ENCODE measurements at regions not wholly inside any gene's neighbourhood (a gene's known extent, or its start where the extent isn't known, plus 50 kb on each side); places are given as distances from the start of the nearest gene placed in this dataset.

GRCh38 chr4:23038626-23039491, 346.1 kb downstream of the GBA3 start:
- no peak overlapping the region for H3K4me3 ChIP-seq (ENCODE audit: control extremely low read depth in 1 of 5, extremely low read depth in 1 of 5, insufficient read depth in 1 of 5, low read depth in 2 of 5, low read length in 4 of 5)
- CTCF ChIA-PET, result no interaction called here
- H3K4me1 ChIP-seq (ENCODE audit: control insufficient read depth in 2 of 2, insufficient read depth in 2 of 2, low read length in 2 of 2), result no peaks in the 10 kb centered on the region
- no peak overlapping the region for H3K27ac Mint-ChIP-seq
- no peak overlapping the region for H2AFZ ChIP-seq (ENCODE audit: insufficient read depth, low read depth, low read length, poor library complexity, severe bottlenecking)
- no peaks in the 10 kb centered on the region for H3K27me3 ChIP-seq (replicated peaks in 1 of 4; ENCODE audit: control extremely low read depth in 1 of 4, control insufficient read depth in 3 of 4, insufficient read depth in 4 of 4, low read length in 3 of 4)
- no peak for DNase-seq
- H3K4me2 ChIP-seq (replicated peaks; ENCODE audit: low read depth, low read length, poor library complexity, severe bottlenecking), result no peak overlapping the region
- H3K9me3 ChIP-seq (ENCODE audit: control extremely low read depth in 1 of 3, control insufficient read depth in 2 of 3, insufficient read depth in 1 of 3, low read length in 2 of 3), result peaks cover 0 to 11% (median 0%) of the 10 kb centered on the region in 3 donors
- H3K9me3 Mint-ChIP-seq (ENCODE audit: insufficient read depth), result peaks cover 3% of the 10 kb centered on the region
- H3K9ac ChIP-seq (ENCODE audit: low read length), result no peak overlapping the region
- H3K4me1 Mint-ChIP-seq, result no peaks in the 10 kb centered on the region
- POLR2A ChIA-PET, result no interaction called here
- no peak for ATAC-seq (ENCODE audit: low read depth)
- no peaks in the 10 kb centered on the region for H3K36me3 ChIP-seq (replicated peaks in 1 of 2; ENCODE audit: control extremely low read depth in 1 of 2, control insufficient read depth in 1 of 2, extremely low read depth in 1 of 2, insufficient read depth in 2 of 2, low read length in 1 of 2)
- H3K27me3 Mint-ChIP-seq, result no peaks in the 10 kb centered on the region
- intact Hi-C loops (cut with micrococcal nuclease), result no loop called here
- H4K20me1 ChIP-seq (ENCODE audit: control insufficient read depth, insufficient read depth, low read length, poor library complexity, severe bottlenecking), result no peaks in the 10 kb centered on the region
- H3K4me3 Mint-ChIP-seq, result no peak overlapping the region
- H3K27ac ChIP-seq (ENCODE audit: low read length in 2 of 2), result no peak overlapping the region
- no peaks in the 10 kb centered on the region for H3K79me2 ChIP-seq (ENCODE audit: control insufficient read depth, insufficient read depth, low read length)
- TF ChIP-seq EZH2 (IDR thresholded peaks at IDR 0.05; ENCODE audit: borderline replicate concordance, insufficient read depth, low read depth, low read length, poor library complexity, severe bottlenecking) (no peak), CTCF (IDR thresholded peaks at IDR 0.05) (no peak)
- 58% methylated on average over 3 of the region's 5 CpGs for WGBS (ENCODE audit: insufficient coverage)

- peaks cover 0 to 11% (median 0%) of the 10 kb centered on the region in 3 donors for H3K9me3 ChIP-seq (ENCODE audit: control extremely low read depth in 1 of 3, control insufficient read depth in 2 of 3, insufficient read depth in 1 of 3, low read length in 2 of 3)
- H3K4me1 Mint-ChIP-seq, result no peaks in the 10 kb centered on the region
- H3K27me3 ChIP-seq (replicated peaks in 1 of 4; ENCODE audit: control extremely low read depth in 1 of 4, control insufficient read depth in 3 of 4, insufficient read depth in 4 of 4, low read length in 3 of 4), result no peaks in the 10 kb centered on the region
- H3K4me3 ChIP-seq (ENCODE audit: control extremely low read depth in 1 of 5, extremely low read depth in 1 of 5, insufficient read depth in 1 of 5, low read depth in 2 of 5, low read length in 4 of 5), result no peak overlapping the region
- ChIA-PET POLR2A (no interaction called here), CTCF (no interaction called here)
- no peak overlapping the region for H3K9ac ChIP-seq (ENCODE audit: low read length)
- DNase-seq, result no peak
- no peak overlapping the region for H3K4me3 Mint-ChIP-seq
- H3K79me2 ChIP-seq (ENCODE audit: control insufficient read depth, insufficient read depth, low read length), result no peaks in the 10 kb centered on the region
- no peak for ATAC-seq (ENCODE audit: low read depth)
- H3K36me3 ChIP-seq (replicated peaks in 1 of 2; ENCODE audit: control extremely low read depth in 1 of 2, control insufficient read depth in 1 of 2, extremely low read depth in 1 of 2, insufficient read depth in 2 of 2, low read length in 1 of 2), result no peaks in the 10 kb centered on the region
- H3K9me3 Mint-ChIP-seq (ENCODE audit: insufficient read depth), result peaks cover 5% of the 10 kb centered on the region
- no peak overlapping the region for H2AFZ ChIP-seq (ENCODE audit: insufficient read depth, low read depth, low read length, poor library complexity, severe bottlenecking)
- no peak overlapping the region for H3K27ac ChIP-seq (ENCODE audit: low read length in 2 of 2)
- no peaks in the 10 kb centered on the region for H4K20me1 ChIP-seq (ENCODE audit: control insufficient read depth, insufficient read depth, low read length, poor library complexity, severe bottlenecking)
- WGBS (ENCODE audit: insufficient coverage), result 100% methylated on average over 2 of the region's 10 CpGs
- no peaks in the 10 kb centered on the region for H3K27me3 Mint-ChIP-seq
- H3K4me1 ChIP-seq (ENCODE audit: control insufficient read depth in 2 of 2, insufficient read depth in 2 of 2, low read length in 2 of 2), result no peaks in the 10 kb centered on the region
- intact Hi-C loops (cut with micrococcal nuclease), result no loop called here
- TF ChIP-seq CTCF (IDR thresholded peaks at IDR 0.05), result no peak
- no peak for TF ChIP-seq EZH2 (IDR thresholded peaks at IDR 0.05; ENCODE audit: borderline replicate concordance, insufficient read depth, low read depth, low read length, poor library complexity, severe bottlenecking)
- no peak overlapping the region for H3K27ac Mint-ChIP-seq
- H3K4me2 ChIP-seq (replicated peaks; ENCODE audit: low read depth, low read length, poor library complexity, severe bottlenecking), result no peak overlapping the region
Measured at GRCh38 chr4:23036921-23037495, 344.3 kb downstream of the GBA3 start.
